ENCODE measurements at regions not wholly inside any gene's neighbourhood (a gene's known extent, or its start where the extent isn't known, plus 50 kb on each side); places are given as distances from the start of the nearest gene placed in this dataset.

GRCh38 chr20:52443874-52444273 lies 252.3 kb upstream of the ZFP64 start:
- TF ChIP-seq CREB1 (IDR thresholded peaks at IDR 0.05; ENCODE audit: low read depth) (no peak), FOXM1 (IDR thresholded peaks at IDR 0.05; ENCODE audit: borderline replicate concordance, low read depth) (no peak), RAD21 (IDR thresholded peaks at IDR 0.05; ENCODE audit: low read depth) (no peak)
